ENCODE measurements at regions not wholly inside any gene's neighbourhood (a gene's known extent, or its start where the extent isn't known, plus 50 kb on each side); places are given as distances from the start of the nearest gene placed in this dataset.
"Not testable (repeated sequence)": the region's sequence is repeated elsewhere in the genome, so short reads cannot be mapped to it uniquely, and the experiment has no call there.

DNA sequence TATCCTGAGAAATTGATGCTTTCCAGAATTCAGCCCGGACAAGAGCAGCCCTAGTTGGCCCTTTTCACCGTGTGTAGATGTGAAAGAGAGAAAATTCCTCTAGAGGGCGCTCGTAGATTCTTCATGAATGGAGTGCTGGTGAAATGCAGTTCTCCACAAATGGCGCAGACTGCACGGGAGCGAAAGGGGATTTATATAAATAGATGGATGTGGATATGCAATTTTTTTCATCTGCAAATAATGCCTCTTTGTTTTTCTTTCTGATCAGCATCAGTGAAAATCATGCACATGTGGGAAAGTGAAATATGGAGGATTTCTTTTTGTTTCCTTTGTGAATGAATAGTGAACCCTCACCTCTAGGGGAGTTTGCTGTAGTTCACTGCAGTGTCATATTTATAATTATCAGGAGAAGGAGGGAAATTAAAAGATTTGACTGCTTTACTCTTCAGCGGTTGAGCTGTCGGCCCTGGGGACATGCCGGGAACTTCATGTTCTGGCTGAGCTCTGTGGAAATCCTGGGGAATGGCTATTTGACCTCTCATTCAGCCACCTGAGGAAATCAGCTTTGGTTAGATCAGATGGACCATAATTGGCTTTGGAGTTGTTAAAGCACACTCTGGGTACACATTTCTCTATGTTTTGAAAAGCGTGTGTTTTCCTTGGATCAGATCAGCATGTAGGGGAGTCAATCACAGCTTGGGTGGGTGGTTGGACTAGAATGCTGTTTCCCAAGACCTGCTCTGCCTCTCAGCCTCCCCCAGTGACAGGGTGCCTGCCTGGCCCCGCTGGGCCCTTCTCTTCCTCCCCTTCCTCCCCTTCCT lies 115.0 kb upstream of the SHISA3 start:
- peak; percentile 62 to 88 (median 79) for DNase-seq (ENCODE audit: low read depth in 4 of 4, low spot score in 2 of 4)

DNA sequence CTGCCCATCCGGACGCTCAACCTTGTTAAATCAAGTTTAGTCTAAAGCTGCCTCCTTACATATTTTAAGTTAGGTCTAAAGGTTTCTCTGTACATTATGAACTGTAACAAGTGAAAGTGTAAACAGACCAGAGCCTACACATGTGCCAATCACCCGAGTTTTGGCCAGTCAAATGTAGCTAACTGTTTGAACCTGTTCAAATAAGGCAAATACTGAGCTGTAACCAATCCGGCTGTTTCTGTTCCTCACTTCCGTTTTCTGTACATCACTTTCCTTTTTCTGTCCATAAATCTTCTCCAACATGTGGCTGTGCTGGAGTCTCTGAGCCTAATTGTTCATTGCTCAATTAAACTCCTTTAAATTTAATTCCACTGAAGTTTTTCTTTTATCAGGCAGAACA lies 113.3 kb upstream of the SHISA3 start:
- no peak for DNase-seq (ENCODE audit: low read depth in 4 of 4, low spot score in 2 of 4)

- not testable (repeated sequence) for DNase-seq (ENCODE audit: low read depth in 4 of 4, low spot score in 2 of 4)
These were observed 108.4 kb upstream of the SHISA3 start for GRCh38 chr4:42288876-42289275.

DNA sequence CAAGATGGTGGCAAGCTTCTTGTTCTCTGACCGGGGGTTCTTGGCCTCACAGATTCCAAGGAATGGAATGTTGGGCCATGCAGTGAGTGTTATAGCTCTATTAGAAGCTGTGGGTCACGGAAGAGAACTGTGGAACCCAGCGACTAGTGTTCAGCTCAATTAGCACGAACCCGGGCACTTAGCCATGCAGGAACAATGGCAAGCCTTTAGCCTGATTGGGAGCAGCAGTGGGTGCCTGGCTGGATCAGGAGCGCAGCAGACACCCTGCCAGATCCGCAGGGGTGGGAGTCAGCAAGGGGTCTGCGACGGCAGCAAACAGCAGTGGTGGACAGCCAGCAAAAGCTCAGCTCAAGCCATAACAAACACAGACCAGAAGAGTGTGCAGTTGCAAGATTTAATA lies 105.1 kb upstream of the SHISA3 start:
- not testable (repeated sequence) for DNase-seq (ENCODE audit: low read depth in 4 of 4, low spot score in 2 of 4)

- DNase-seq (ENCODE audit: low read depth in 4 of 4, low spot score in 2 of 4), result no peak
These were observed 103.1 kb upstream of the SHISA3 start for GRCh38 chr4:42293967-42294813.

- DNase-seq (ENCODE audit: low read depth in 4 of 4, low spot score in 2 of 4), result no peak
These were observed 101.1 kb upstream of the SHISA3 start for GRCh38 chr4:42296196-42296595.

- no peak for DNase-seq (ENCODE audit: low read depth in 4 of 4, low spot score in 2 of 4)
These were observed 94.9 kb upstream of the SHISA3 start for GRCh38 chr4:42302348-42302747.

- DNase-seq (ENCODE audit: low read depth in 4 of 4, low spot score in 2 of 4), result no peak
These were observed 90.8 kb upstream of the SHISA3 start for GRCh38 chr4:42306221-42307109.

DNA sequence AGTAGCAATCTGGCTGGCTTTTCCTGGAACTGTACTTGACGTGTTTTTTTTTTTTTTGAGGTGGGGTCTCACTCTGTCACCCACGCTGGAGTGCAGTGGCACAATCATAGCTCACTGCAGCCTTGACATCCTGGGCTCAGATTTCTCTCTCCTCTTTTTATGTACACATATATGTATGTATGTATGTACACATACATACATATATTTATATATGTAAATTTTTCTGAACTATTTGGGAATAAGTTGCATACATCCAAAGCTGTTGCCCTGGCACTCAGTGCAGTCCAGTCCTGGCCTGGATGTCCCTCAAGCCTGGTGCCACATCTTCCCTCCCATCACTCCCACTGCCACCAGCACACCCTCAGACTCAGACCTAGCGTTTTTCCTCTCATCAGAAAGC lies 89.0 kb upstream of the SHISA3 start:
- DNase-seq (ENCODE audit: low read depth in 4 of 4, low spot score in 2 of 4), result no peak

DNA sequence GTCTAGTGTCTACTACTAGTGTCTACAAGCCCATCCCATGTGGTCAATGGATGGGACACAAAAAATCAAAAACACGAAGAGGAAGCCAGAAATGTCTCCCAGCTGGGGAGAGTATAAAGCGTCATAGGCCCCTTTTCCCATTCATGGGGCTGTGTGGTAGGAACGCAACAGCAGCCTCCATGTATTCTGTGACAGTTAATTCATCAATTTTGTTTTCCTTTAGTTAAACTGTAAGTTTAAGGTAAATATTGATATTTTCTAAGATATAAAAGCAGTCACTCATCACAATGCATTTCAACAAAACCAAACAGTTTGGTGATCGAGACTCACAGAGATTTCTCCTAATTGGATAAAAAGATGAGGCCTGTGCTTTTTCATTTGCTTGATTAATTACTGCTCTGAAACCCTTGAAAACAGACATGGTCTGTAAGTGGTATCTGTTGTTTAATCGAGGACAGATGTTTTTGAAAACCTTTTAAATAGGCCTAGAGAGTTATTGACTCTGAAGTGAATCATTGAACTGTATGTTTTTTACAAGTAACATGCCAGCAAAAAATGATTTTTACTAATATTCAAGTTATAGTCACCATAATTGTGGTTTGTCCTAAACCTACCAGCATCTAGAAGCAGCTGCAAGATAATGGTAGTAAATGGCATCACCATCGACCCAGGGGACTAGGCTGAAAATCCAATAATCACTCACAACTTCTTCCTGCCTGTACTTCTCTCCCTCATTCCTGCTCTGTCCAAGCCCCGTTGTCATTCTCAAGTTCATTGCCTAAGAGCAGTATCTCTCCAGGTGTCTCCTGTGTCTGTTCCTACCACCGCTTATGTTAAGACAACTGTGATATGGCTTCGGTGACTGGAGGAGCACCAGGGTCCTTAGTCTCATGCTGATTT lies 87.7 kb upstream of the SHISA3 start:
- DNase-seq (ENCODE audit: low read depth in 4 of 4, low spot score in 2 of 4), result no peak

- no peak for DNase-seq (ENCODE audit: low read depth in 4 of 4, low spot score in 2 of 4)
These were observed 86.9 kb upstream of the SHISA3 start for GRCh38 chr4:42310358-42310757.

DNA sequence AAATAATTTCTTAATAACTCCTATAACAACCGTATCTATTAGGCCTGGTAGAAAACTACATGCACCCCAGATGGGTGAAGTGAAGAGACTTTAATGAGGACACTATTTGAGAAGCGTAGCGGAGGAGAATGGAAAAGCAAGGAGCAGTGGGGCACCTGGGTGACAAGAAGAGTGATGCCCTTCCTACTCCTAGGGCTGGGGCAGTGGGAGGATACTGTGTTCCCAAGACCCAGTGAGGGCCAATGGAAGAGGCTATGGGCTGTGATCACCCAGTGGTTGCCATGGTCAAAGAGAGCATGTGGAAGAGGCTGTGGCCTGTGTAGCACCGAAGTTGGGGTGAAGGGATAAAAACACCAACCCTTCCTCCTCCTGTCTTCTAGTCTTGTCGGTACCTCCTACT lies 86.5 kb upstream of the SHISA3 start:
- DNase-seq (ENCODE audit: low read depth in 4 of 4, low spot score in 2 of 4), result no peak

GRCh38 chr4:42311591-42311990 lies 85.7 kb upstream of the SHISA3 start:
- no peak for DNase-seq (ENCODE audit: low read depth in 4 of 4, low spot score in 2 of 4)

- not testable (repeated sequence) for DNase-seq (ENCODE audit: low read depth in 4 of 4, low spot score in 2 of 4)
These were observed 83.9 kb upstream of the SHISA3 start for GRCh38 chr4:42313420-42313819.

DNA sequence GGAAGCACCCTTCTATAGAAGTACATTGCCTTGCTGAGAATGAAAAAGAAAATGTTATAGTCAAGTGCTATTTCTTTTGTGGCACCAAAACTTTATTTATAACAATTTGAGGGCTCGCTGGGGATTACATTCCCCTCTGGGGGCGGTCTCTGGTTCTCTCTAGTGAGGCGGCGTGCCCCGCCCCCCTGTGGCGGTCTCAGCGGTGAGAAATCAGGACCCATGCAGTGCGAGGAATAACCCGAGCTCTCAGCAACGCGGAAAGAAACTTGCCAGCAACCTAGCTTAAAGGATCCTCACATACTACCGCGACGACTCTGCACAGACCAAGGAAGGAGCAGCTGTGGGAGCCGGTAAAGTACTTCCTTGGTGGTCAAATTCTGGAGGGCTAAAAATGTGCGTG lies 83.4 kb upstream of the SHISA3 start:
- DNase-seq (ENCODE audit: low read depth in 4 of 4, low spot score in 2 of 4), result no peak

DNA sequence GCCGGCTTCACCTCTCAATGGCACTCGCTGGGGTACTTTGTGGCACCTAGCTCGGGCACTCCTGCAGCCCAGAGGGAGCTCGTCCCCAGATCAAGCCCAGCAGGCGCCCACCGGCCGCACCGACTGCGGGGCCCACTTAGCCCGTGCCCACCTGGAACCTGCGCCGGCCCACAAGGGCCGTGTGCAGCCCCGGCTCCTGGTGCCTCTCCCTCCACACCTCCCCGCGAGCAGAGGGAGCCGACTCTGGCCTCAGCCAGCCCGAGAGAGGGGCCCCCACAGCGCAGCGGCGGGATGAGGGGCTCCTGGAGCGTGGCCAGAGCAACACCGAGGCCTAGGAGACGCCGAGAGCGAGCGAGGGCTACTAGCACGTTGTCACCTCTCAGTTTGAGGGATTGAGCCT lies 82.1 kb upstream of the SHISA3 start:
- no peak for DNase-seq (ENCODE audit: low read depth in 4 of 4, low spot score in 2 of 4)

DNA sequence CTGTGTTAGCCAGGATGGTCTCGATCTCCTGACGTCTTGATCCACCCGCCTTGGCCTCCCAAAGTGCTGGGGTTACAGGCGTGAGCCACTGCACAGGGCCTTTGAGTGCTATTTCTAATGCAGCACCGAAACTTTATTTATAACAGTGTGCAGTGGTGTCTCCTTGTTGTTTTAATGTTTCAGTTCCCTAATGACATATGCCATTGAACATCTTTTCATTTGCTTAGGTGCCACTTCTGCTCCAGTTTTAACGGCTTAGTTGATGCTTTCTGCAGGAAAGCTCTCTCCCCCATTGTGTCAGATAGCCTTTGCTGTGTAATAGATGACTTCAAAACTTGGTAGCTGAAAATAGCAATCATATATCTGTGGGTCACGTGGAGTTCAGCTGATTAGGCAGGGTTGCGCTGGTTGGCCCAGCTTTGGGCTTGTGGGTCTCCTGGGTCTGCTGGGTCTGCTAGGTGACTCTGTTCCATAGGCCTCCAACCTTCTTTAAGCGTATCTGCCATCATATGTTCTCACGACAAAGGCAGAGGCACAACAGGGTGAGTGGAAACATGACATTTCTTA lies 76.4 kb upstream of the SHISA3 start:
- no peak for DNase-seq (ENCODE audit: low read depth in 4 of 4, low spot score in 2 of 4)

GRCh38 chr4:42326040-42326439 lies 71.2 kb upstream of the SHISA3 start:
- no peak for DNase-seq (ENCODE audit: low read depth in 4 of 4, low spot score in 2 of 4)

DNA sequence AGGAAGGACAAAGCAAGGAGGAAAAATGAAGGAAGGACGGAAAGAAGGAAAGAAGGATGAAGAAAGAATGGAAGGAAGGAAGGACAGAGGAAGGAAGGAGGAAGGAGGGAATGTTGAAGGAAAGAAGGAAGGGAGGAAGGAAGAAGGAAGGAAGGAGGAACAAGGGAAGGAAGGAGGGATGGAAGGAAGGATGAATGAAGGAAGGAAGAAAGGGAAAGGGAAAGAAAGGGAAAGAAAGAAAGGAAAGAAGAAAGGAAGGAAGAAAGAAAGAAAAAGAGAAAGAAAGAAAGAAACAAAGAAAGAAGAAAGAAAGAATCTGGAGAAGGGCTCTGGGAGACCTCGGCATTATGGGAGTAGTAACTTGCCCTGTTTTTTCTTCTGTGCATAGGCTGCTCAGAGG lies 70.8 kb upstream of the SHISA3 start:
- DNase-seq (ENCODE audit: low read depth in 4 of 4, low spot score in 2 of 4), result no peak

- DNase-seq (ENCODE audit: low read depth in 4 of 4, low spot score in 2 of 4), result no peak
These were observed 70.0 kb upstream of the SHISA3 start for GRCh38 chr4:42327323-42327722.
